Transverse colon (tissue), 4 donors: ENCODE measurements at regions not wholly inside any gene's neighbourhood (a gene's known extent, or its start where the extent isn't known, plus 50 kb on each side); places are given as distances from the start of the nearest gene placed in this dataset.

Experiments
- DNase-seq: peaks from one replicate; pipeline ENCODE4 v3.0.0-alpha.2; 2019
- H3K27ac ChIP-seq, 4 donors: fragments of 200-600 bp; sonication (generic); 2 replicates each; pipeline ENCODE4 v1.5.1; 2016 to 2018; ENCODE audit warnings: inconsistent platforms in 4 of 4
- H3K27me3 ChIP-seq: fragments of 200-600 bp; sonication (generic); 2 replicates; pipeline ENCODE4 v1.5.1; 2017; ENCODE audit warnings: inconsistent platforms
- H3K36me3 ChIP-seq, 4 donors: fragments of 200-600 bp; sonication (generic); 2 replicates each; pipeline ENCODE4 v1.5.1; 2017 to 2019; ENCODE audit warnings: inconsistent platforms in 4 of 4
- H3K4me1 ChIP-seq, 4 donors: fragments of 200-600 bp; sonication (generic); 2 replicates each; pipeline ENCODE4 v1.5.1; 2017 to 2020; ENCODE audit warnings: inconsistent platforms in 4 of 4
- H3K4me3 ChIP-seq, 4 donors: fragments of 200-600 bp; sonication (generic); 1 replicate in 1 of 4; 2 replicates in 3 of 4; pipeline versions ENCODE4 v1.5.1 to v1.6.1; 2017 to 2019; ENCODE audit warnings: inconsistent platforms in 4 of 4
- H3K9me3 ChIP-seq, 2 donors: fragments of 200-600 bp; sonication (generic); 2 replicates each; pipeline ENCODE4 v1.5.1; 2017 to 2019; ENCODE audit warnings: inconsistent platforms in 2 of 2
- CTCF ChIP-seq, 5 experiments: fragments of 200-600 bp in 3 of 5; fragments of 450-650 bp in 2 of 5; sonication (generic) in 3 of 5; IDR thresholded peaks; 1 replicate in 2 of 5; 2 replicates in 3 of 5; pipeline ENCODE4 v1.5.1; 2016 to 2017; ENCODE audit warnings: antibody characterized with exemption in 5 of 5, inconsistent platforms in 3 of 5, mild to moderate bottlenecking in 2 of 5, moderate library complexity in 1 of 5
- EP300 ChIP-seq: sonication (generic); formaldehyde crosslinking; IDR thresholded peaks from one replicate; pipeline ENCODE4 v1.6.1; 2017; ENCODE audit warnings: antibody characterized with exemption, low read depth
- POLR2A ChIP-seq: fragments of 450-650 bp; IDR thresholded peaks from one replicate; pipeline ENCODE4 v1.6.1; 2016; ENCODE audit warnings: antibody characterized with exemption, mild to moderate bottlenecking, moderate library complexity
- POLR2AphosphoS5 ChIP-seq, 3 donors: sonication (generic); formaldehyde crosslinking; IDR thresholded peaks; one replicate each; pipeline ENCODE4 v1.6.1; 2016; ENCODE audit warnings: antibody characterized with exemption in 3 of 3
- WGBS, 2 donors: methylation state at CpG; one replicate each; pipeline ENCODE4 v1.1.5; 2018; ENCODE audit warnings: low coverage in 1 of 2; 5-methylcytosine and 5-hydroxymethylcytosine counted together
- in situ Hi-C, 4 donors: fragments of 200-750 bp; cut with MboI; loops; one replicate each; pipeline versions ENCODE4 v1.15.0 to v1.15.1; 2017; ENCODE audit warnings: low sequenced_read_pairs in 3 of 4, low pct_ligation_motif_present in 1 of 4, low pct_unique_long_range_greater_than_20kb in 1 of 4
- intact Hi-C: fragments of 100-400 bp; cut with DNase I; formaldehyde crosslinking; loops from one replicate; pipeline ENCODE4 v1.15.1; 2023; ENCODE audit warnings: low total_unique reads

GRCh38 chr1:199735660-199736059, 291.9 kb upstream of the NR5A2 start:
- no peak overlapping the region for H3K4me3 ChIP-seq
- intact Hi-C loops = no loop called here
- DNase-seq = no peak
- no peak overlapping the region for H3K27ac ChIP-seq
- no peaks in the 10 kb centered on the region for H3K9me3 ChIP-seq
- no peak for TF ChIP-seq EP300
- no peak for TF ChIP-seq POLR2A
- TF ChIP-seq CTCF (IDR thresholded peaks at IDR 0.05) = no peak
- no peak for TF ChIP-seq POLR2AphosphoS5 (IDR thresholded peaks at IDR 0.05)
- no peaks in the 10 kb centered on the region for H3K36me3 ChIP-seq
- WGBS, 2 donors = 73 to 82% methylated on average over 4 to 6 of the region's 6 CpGs
- in situ Hi-C loops = no loop called here
- H3K4me1 ChIP-seq = no peaks in the 10 kb centered on the region
- H3K27me3 ChIP-seq = no peaks in the 10 kb centered on the region

- WGBS, 2 donors = 59 to 73% methylated on average over 3 of the region's 3 CpGs
- intact Hi-C loops (no loop called here), in situ Hi-C loops (no loop called here)
- Histone ChIP-seq H3K27me3 (no peaks in the 10 kb centered on the region), H3K36me3 (no peaks in the 10 kb centered on the region), H3K4me3 (no peak overlapping the region), H3K9me3 (no peaks in the 10 kb centered on the region), H3K27ac (no peak overlapping the region), H3K4me1 (no peaks in the 10 kb centered on the region)
- no peak for DNase-seq
- TF ChIP-seq POLR2A = no peak
- no peak for TF ChIP-seq EP300
- TF ChIP-seq CTCF (IDR thresholded peaks at IDR 0.05) = no peak
- no peak for TF ChIP-seq POLR2AphosphoS5 (IDR thresholded peaks at IDR 0.05)
Measured at GRCh38 chr1:199736646-199737045, 290.9 kb upstream of the NR5A2 start.

GRCh38 chr1:199741586-199741985, 285.9 kb upstream of the NR5A2 start:
- H3K27ac ChIP-seq = no peak overlapping the region
- no peak for TF ChIP-seq EP300
- no peak for TF ChIP-seq POLR2A
- TF ChIP-seq POLR2AphosphoS5 (IDR thresholded peaks at IDR 0.05) = no peak
- no peak for TF ChIP-seq CTCF (IDR thresholded peaks at IDR 0.05)
- intact Hi-C loops = no loop called here
- WGBS, 2 donors = 74 to 87% methylated on average over 7 of the region's 7 CpGs
- H3K36me3 ChIP-seq = no peaks in the 10 kb centered on the region
- H3K4me3 ChIP-seq = no peak overlapping the region
- no peaks in the 10 kb centered on the region for H3K27me3 ChIP-seq
- no peaks in the 10 kb centered on the region for H3K4me1 ChIP-seq
- no peaks in the 10 kb centered on the region for H3K9me3 ChIP-seq
- no peak for DNase-seq
- in situ Hi-C loops = no loop called here

GRCh38 chr1:199742547-199742946, 285.0 kb upstream of the NR5A2 start:
- no peaks in the 10 kb centered on the region for H3K4me1 ChIP-seq
- peaks cover 2% of the 10 kb centered on the region for H3K27me3 ChIP-seq
- no peaks in the 10 kb centered on the region for H3K9me3 ChIP-seq
- H3K36me3 ChIP-seq = no peaks in the 10 kb centered on the region
- no peak overlapping the region for H3K27ac ChIP-seq
- in situ Hi-C loops (no loop called here), intact Hi-C loops (no loop called here)
- 51 to 67% methylated on average over 2 of the region's 2 CpGs for WGBS, 2 donors
- no peak overlapping the region for H3K4me3 ChIP-seq
- no peak for DNase-seq
- TF ChIP-seq CTCF (IDR thresholded peaks at IDR 0.05) (no peak), POLR2A (no peak), EP300 (no peak), POLR2AphosphoS5 (IDR thresholded peaks at IDR 0.05) (no peak)
